Choroid plexus epithelial cell (primary cell): ENCODE measurements at regions not wholly inside any gene's neighbourhood (a gene's known extent, or its start where the extent isn't known, plus 50 kb on each side); places are given as distances from the start of the nearest gene placed in this dataset.

ENCODE experiments used
- DNase-seq: peaks from one replicate; pipeline ENCODE4 v3.0.0-alpha.2; 2010; ENCODE audit warnings: low read depth
- H3K4me3 ChIP-seq: 2 replicates; pipeline ENCODE4 v1.5.1; 2011; ENCODE audit warnings: low read depth, mild to moderate bottlenecking, control low read depth, low read length, moderate library complexity
- CTCF ChIP-seq: conservative IDR thresholded peaks from 2 replicates; pipeline ENCODE4 v1.5.1; 2011; ENCODE audit warnings: low read depth, mild to moderate bottlenecking, control low read depth, inconsistent platforms, low read length, moderate library complexity

- no peak overlapping the region for H3K4me3 ChIP-seq
- no peak for TF ChIP-seq CTCF
- DNase-seq = no peak
Measured at GRCh38 chr2:15844211-15844801, 96.0 kb upstream of the MYCN start.

- no peak overlapping the region for H3K4me3 ChIP-seq
- no peak for DNase-seq
- TF ChIP-seq CTCF = no peak
Measured at GRCh38 chr2:15845294-15845693, 95.1 kb upstream of the MYCN start.

- no peak overlapping the region for H3K4me3 ChIP-seq
- DNase-seq = no peak
- no peak for TF ChIP-seq CTCF
Measured at GRCh38 chr2:15845737-15846405, 94.5 kb upstream of the MYCN start.

GRCh38 chr2:15846626-15847025 lies 93.7 kb upstream of the MYCN start:
- TF ChIP-seq CTCF = no peak
- no peak for DNase-seq
- no peak overlapping the region for H3K4me3 ChIP-seq

- TF ChIP-seq CTCF = no peak
- no peak for DNase-seq
- H3K4me3 ChIP-seq = no peak overlapping the region
Measured at GRCh38 chr2:15850534-15850933, 89.8 kb upstream of the MYCN start.

GRCh38 chr2:15851076-15851693 lies 89.2 kb upstream of the MYCN start:
- DNase-seq = no peak
- H3K4me3 ChIP-seq = no peak overlapping the region
- TF ChIP-seq CTCF = no peak
